Duodenal mucosa (tissue), 2 donors: ENCODE measurements at regions not wholly inside any gene's neighbourhood (a gene's known extent, or its start where the extent isn't known, plus 50 kb on each side); places are given as distances from the start of the nearest gene placed in this dataset.

ENCODE experiments used
- H3K27ac ChIP-seq: one replicate; pipeline ENCODE4 v1.7.0; 2013; ENCODE audit warnings: low read depth, low read length
- H3K27me3 ChIP-seq, 2 donors: one replicate each; pipeline ENCODE4 v1.7.0; 2013; ENCODE audit warnings: low read length in 2 of 2, control low read depth in 1 of 2; ENCODE audit not compliant: insufficient read depth in 2 of 2, control insufficient read depth in 1 of 2
- H3K36me3 ChIP-seq, 2 donors: one replicate each; pipeline ENCODE4 v1.7.0; 2013; ENCODE audit warnings: low read length in 2 of 2, control low read depth in 1 of 2; ENCODE audit not compliant: insufficient read depth in 2 of 2, control insufficient read depth in 1 of 2
- H3K4me1 ChIP-seq, 2 donors: one replicate each; pipeline ENCODE4 v1.7.0; 2013; ENCODE audit warnings: low read length in 2 of 2, control low read depth in 1 of 2; ENCODE audit not compliant: insufficient read depth in 2 of 2, control insufficient read depth in 1 of 2
- H3K4me3 ChIP-seq, 2 donors: one replicate each; pipeline ENCODE4 v1.7.0; 2013; ENCODE audit warnings: low read length in 2 of 2, low read depth in 1 of 2
- H3K9ac ChIP-seq, 2 donors: one replicate each; pipeline ENCODE4 v1.7.0; 2013; ENCODE audit warnings: low read length in 2 of 2, low read depth in 1 of 2
- H3K9me3 ChIP-seq, 2 donors: one replicate each; pipeline ENCODE4 v1.7.0; 2013; ENCODE audit warnings: low read length in 2 of 2, control low read depth in 1 of 2; ENCODE audit not compliant: control insufficient read depth in 1 of 2

GRCh38 chr21:36626791-36627190 lies 72.1 kb upstream of the SIM2 start:
- Histone ChIP-seq H3K4me3 (no peak overlapping the region), H3K27ac (no peak overlapping the region), H3K36me3 (no peaks in the 10 kb centered on the region), H3K9ac (no peak overlapping the region), H3K4me1 (no peaks in the 10 kb centered on the region), H3K27me3 (peaks cover 0 to 16% of the 10 kb centered on the region in 2 donors), H3K9me3 (no peaks in the 10 kb centered on the region)

GRCh38 chr21:36627242-36627641 lies 71.7 kb upstream of the SIM2 start:
- H3K9me3 ChIP-seq, result no peaks in the 10 kb centered on the region
- H3K27me3 ChIP-seq, result peaks cover 0 to 16% of the 10 kb centered on the region in 2 donors
- H3K27ac ChIP-seq, result no peak overlapping the region
- no peaks in the 10 kb centered on the region for H3K36me3 ChIP-seq
- H3K9ac ChIP-seq, result no peak overlapping the region
- no peak overlapping the region for H3K4me3 ChIP-seq
- no peaks in the 10 kb centered on the region for H3K4me1 ChIP-seq

GRCh38 chr21:36628106-36628505 lies 70.8 kb upstream of the SIM2 start:
- Histone ChIP-seq H3K27me3 (peaks cover under 1 to 16% of the 10 kb centered on the region in 2 donors), H3K27ac (no peak overlapping the region), H3K9ac (no peak overlapping the region), H3K4me1 (no peaks in the 10 kb centered on the region), H3K4me3 (no peak overlapping the region), H3K9me3 (no peaks in the 10 kb centered on the region), H3K36me3 (no peaks in the 10 kb centered on the region)

- no peaks in the 10 kb centered on the region for H3K36me3 ChIP-seq
- no peak overlapping the region for H3K9ac ChIP-seq
- no peak overlapping the region for H3K27ac ChIP-seq
- no peaks in the 10 kb centered on the region for H3K9me3 ChIP-seq
- no peak overlapping the region for H3K4me3 ChIP-seq
- no peaks in the 10 kb centered on the region for H3K4me1 ChIP-seq
- peaks cover 3 to 16% of the 10 kb centered on the region in 2 donors for H3K27me3 ChIP-seq
Observed at GRCh38 chr21:36628761-36629460, 70.0 kb upstream of the SIM2 start.

- H3K4me1 ChIP-seq, result no peaks in the 10 kb centered on the region
- peaks cover 3 to 16% of the 10 kb centered on the region in 2 donors for H3K27me3 ChIP-seq
- H3K9me3 ChIP-seq, result no peaks in the 10 kb centered on the region
- H3K9ac ChIP-seq, result no peak overlapping the region
- no peak overlapping the region for H3K27ac ChIP-seq
- H3K4me3 ChIP-seq, result no peak overlapping the region
- no peaks in the 10 kb centered on the region for H3K36me3 ChIP-seq
Observed at GRCh38 chr21:36630485-36631206, 68.3 kb upstream of the SIM2 start.

GRCh38 chr21:36636016-36636415 lies 62.9 kb upstream of the SIM2 start:
- Histone ChIP-seq H3K27ac (no peak overlapping the region), H3K36me3 (no peaks in the 10 kb centered on the region), H3K4me3 (no peak overlapping the region), H3K27me3 (peaks cover 3 to 8% of the 10 kb centered on the region in 2 donors), H3K9me3 (no peaks in the 10 kb centered on the region), H3K9ac (no peak overlapping the region), H3K4me1 (no peaks in the 10 kb centered on the region)

GRCh38 chr21:36636439-36636838 lies 62.5 kb upstream of the SIM2 start:
- no peak overlapping the region for H3K9ac ChIP-seq
- H3K9me3 ChIP-seq, result no peaks in the 10 kb centered on the region
- no peak overlapping the region for H3K27ac ChIP-seq
- no peaks in the 10 kb centered on the region for H3K36me3 ChIP-seq
- no peaks in the 10 kb centered on the region for H3K4me1 ChIP-seq
- no peak overlapping the region for H3K4me3 ChIP-seq
- H3K27me3 ChIP-seq, result peaks cover 3 to 5% of the 10 kb centered on the region in 2 donors

GRCh38 chr21:36639769-36640168 lies 59.1 kb upstream of the SIM2 start:
- H3K27ac ChIP-seq, result no peak overlapping the region
- peaks cover 0 to 3% of the 10 kb centered on the region in 2 donors for H3K27me3 ChIP-seq
- no peak overlapping the region for H3K4me3 ChIP-seq
- no peaks in the 10 kb centered on the region for H3K4me1 ChIP-seq
- H3K9ac ChIP-seq, result no peak overlapping the region
- H3K36me3 ChIP-seq, result no peaks in the 10 kb centered on the region
- H3K9me3 ChIP-seq, result no peaks in the 10 kb centered on the region

GRCh38 chr21:36640174-36640720 lies 58.7 kb upstream of the SIM2 start:
- peaks cover 0 to 3% of the 10 kb centered on the region in 2 donors for H3K27me3 ChIP-seq
- H3K9ac ChIP-seq, result no peak overlapping the region
- H3K27ac ChIP-seq, result no peak overlapping the region
- no peaks in the 10 kb centered on the region for H3K36me3 ChIP-seq
- no peak overlapping the region for H3K4me3 ChIP-seq
- H3K9me3 ChIP-seq, result no peaks in the 10 kb centered on the region
- H3K4me1 ChIP-seq, result no peaks in the 10 kb centered on the region

GRCh38 chr21:36640721-36641244 lies 58.1 kb upstream of the SIM2 start:
- H3K9me3 ChIP-seq, result no peaks in the 10 kb centered on the region

More at GRCh38 chr21:36640721-36641244, 58.1 kb upstream of the SIM2 start:
- peaks cover 0 to 3% of the 10 kb centered on the region in 2 donors for H3K27me3 ChIP-seq
- H3K4me1 ChIP-seq, result no peaks in the 10 kb centered on the region
- no peak overlapping the region for H3K4me3 ChIP-seq
- no peaks in the 10 kb centered on the region for H3K36me3 ChIP-seq
- H3K9ac ChIP-seq, result no peak overlapping the region
- no peak overlapping the region for H3K27ac ChIP-seq
